GM12878 (cell line): ENCODE measurements at regions not wholly inside any gene's neighbourhood (a gene's known extent, or its start where the extent isn't known, plus 50 kb on each side); places are given as distances from the start of the nearest gene placed in this dataset.

ENCODE experiments used
- ATF2 ChIP-seq: IDR thresholded peaks from 2 replicates; pipeline ENCODE4 v1.6.1; 2012; ENCODE audit warnings: low read length, inconsistent platforms
- CTCF ChIP-seq, 3 experiments: IDR thresholded peaks in 2 of 3; conservative IDR thresholded peaks in 1 of 3; 2 replicates each; pipeline ENCODE4 v1.5.1; 2011; ENCODE audit warnings: low read depth in 3 of 3, low read length in 3 of 3, mild to moderate bottlenecking in 3 of 3, control low read depth in 2 of 3, moderate library complexity in 2 of 3, inconsistent platforms in 1 of 3, mixed read lengths in 1 of 3; ENCODE audit not compliant: control insufficient read depth in 2 of 3, insufficient read depth in 1 of 3; ENCODE audit errors: extremely low read depth in 1 of 3
- EGR1 ChIP-seq, 2 experiments: IDR thresholded peaks; 1 replicate in 1 of 2; 2 replicates in 1 of 2; pipeline ENCODE4 v1.6.1; 2011 to 2012; ENCODE audit warnings: low read depth in 2 of 2, low read length in 2 of 2, borderline replicate concordance in 1 of 2, mild to moderate bottlenecking in 1 of 2, moderate library complexity in 1 of 2
- GABPA ChIP-seq: IDR thresholded peaks from 2 replicates; pipeline ENCODE4 v1.6.1; 2014; ENCODE audit warnings: antibody characterized with exemption, low read depth, mild to moderate bottlenecking, inconsistent platforms
- KAT2A ChIP-seq: conservative IDR thresholded peaks from 2 replicates; pipeline ENCODE4 v1.6.1; 2011; ENCODE audit warnings: low read depth, low read length; ENCODE audit not compliant: control insufficient read depth
- NFIC ChIP-seq: IDR thresholded peaks from 2 replicates; pipeline ENCODE4 v1.6.1; 2012; ENCODE audit warnings: low read depth, mild to moderate bottlenecking, inconsistent platforms, low read length, moderate library complexity
- NRF1 ChIP-seq: conservative IDR thresholded peaks from 2 replicates; pipeline ENCODE4 v1.6.1; 2011; ENCODE audit warnings: mild to moderate bottlenecking, low read depth, low read length, improper control_type of control experiment
- SRF ChIP-seq, 2 experiments: IDR thresholded peaks; 2 replicates each; pipeline ENCODE4 v1.6.1; 2011; ENCODE audit warnings: low read depth in 2 of 2, low read length in 2 of 2, mild to moderate bottlenecking in 1 of 2, moderate library complexity in 1 of 2
- YBX1 ChIP-seq: fragments of 450-650 bp; IDR thresholded peaks from 2 replicates; pipeline ENCODE4 v1.6.1; 2016; ENCODE audit warnings: antibody characterized with exemption
- ZZZ3 ChIP-seq: IDR thresholded peaks from 2 replicates; pipeline ENCODE4 v1.6.1; 2011; ENCODE audit warnings: low read depth; ENCODE audit not compliant: control insufficient read depth, insufficient read length

GRCh38 chr6:141335477-141336273 is 797.0 kb upstream of the GJE1 start (continued):
- TF ChIP-seq ATF2, result no peak
- TF ChIP-seq KAT2A, result no peak
- TF ChIP-seq GABPA, result no peak
- TF ChIP-seq NFIC, result no peak
- TF ChIP-seq CTCF (IDR thresholded peaks at IDR 0.05 in 2 of 3, conservative IDR thresholded peaks at IDR 0.05 in 1 of 3; ENCODE audit: control insufficient read depth in 2 of 3, extremely low read depth in 1 of 3, insufficient read depth in 1 of 3, low read depth in 3 of 3, low read length in 3 of 3), result no peak
- no peak for TF ChIP-seq ZZZ3
- TF ChIP-seq EGR1 (IDR thresholded peaks at IDR 0.05; ENCODE audit: borderline replicate concordance in 1 of 2, low read depth in 2 of 2, low read length in 2 of 2), result no peak
- TF ChIP-seq SRF (IDR thresholded peaks at IDR 0.05; ENCODE audit: low read depth in 2 of 2, low read length in 2 of 2), result no peak
- TF ChIP-seq NRF1, result no peak
- no peak for TF ChIP-seq YBX1
- TF ChIP-seq, all 136 proteins: peak for 0
